Kidney glomerular epithelial cell (primary cell): ENCODE measurements at regions not wholly inside any gene's neighbourhood (a gene's known extent, or its start where the extent isn't known, plus 50 kb on each side); places are given as distances from the start of the nearest gene placed in this dataset.

ENCODE experiments used
- DNase-seq: peaks from one replicate; lab custom pipeline; 2025; lab: John Stamatoyannopoulos, UW

DNA sequence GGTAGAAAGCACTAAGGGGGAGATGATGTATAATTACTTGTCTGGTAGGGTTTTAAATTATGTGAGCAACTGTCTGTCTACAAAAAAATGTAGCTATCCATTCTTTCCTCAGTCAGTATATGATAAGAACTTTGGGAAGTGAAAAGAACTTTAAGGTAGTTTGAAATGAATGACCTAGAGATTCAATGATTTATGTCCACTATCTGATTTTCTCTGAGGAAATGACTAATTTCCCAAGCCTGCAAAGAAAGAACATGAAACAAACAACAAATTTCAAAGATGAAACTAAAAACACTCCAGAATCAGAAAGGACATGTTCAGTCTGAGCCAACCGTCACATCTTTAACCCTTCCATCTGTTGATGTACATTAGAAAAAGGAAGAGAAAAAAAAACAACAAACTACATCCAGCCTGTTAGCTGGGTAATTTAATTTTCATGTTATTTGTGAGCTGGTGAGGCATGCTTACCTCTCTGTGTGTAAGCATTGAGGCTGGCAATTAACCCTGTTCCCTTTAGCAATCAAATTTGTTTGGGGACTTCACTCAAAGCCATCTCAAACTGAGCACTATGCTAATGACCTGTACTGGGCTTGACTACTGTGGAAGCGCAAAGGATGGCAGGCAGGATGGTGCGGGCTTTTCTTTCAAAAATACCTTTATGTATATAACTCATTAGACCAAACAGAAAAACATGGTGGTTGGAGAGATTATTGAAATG lies 220.1 kb downstream of the TUSC7 start:
- DNase-seq = peak; percentile 43

GRCh38 chr3:116930786-116931185 lies 221.2 kb downstream of the TUSC7 start:
- no peak for DNase-seq

DNA sequence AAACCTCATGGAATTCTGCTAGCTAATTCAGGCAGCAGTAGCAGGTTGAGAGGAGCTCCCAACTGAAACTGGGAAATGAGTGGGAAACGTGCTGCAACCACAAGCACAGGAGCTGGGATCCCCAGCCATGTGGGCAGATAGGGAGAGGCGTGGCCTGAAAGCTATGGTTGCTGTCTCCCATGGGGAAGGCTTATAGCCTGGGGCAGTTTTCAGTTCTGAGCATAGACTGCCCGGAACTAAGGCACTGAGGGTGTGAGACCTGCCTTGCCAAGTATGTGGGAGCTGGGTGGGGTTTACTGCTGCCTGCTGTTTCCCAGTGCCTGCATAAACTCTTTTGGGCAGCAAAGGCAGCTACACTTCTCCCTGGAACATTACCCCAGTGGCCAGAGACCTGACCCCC lies 229.5 kb downstream of the TUSC7 start:
- no peak for DNase-seq

DNA sequence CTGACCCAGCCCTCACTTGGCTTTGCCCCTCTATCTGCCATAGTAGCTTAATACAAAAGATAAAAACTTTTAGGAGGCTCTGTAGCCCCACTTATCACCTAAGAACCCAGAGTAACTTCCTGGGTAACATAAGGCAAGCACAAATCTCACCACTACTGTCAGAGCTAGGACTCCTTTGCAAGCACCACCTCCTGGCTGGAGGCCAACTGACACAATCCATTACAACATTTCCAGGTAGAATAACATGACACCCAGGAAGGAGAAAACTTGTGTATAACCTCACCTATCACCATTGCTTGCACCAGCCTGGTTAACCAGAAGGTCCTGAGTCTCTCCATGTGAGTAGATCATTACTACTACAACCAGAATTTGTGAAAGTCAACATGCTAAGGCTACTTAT lies 230.0 kb downstream of the TUSC7 start:
- no peak for DNase-seq

DNA sequence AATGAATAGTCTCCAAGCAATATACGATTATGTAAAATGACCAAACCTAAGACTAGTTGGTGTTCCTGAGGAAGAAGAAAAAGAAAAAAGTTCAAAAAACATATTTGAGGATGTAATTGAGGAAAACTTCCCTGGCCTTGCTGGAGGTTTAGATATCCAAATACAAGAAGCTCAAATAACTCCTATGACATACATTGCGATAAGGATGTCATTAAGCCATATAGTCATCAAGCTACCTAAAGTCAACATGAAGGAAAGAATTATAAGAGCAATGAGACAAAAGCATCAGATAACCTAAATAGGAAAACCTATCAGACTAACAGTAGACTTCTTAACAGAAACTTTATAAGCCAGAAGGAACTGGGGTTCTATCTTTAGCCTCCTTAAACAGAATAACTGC lies 231.1 kb downstream of the TUSC7 start:
- DNase-seq = no peak

DNA sequence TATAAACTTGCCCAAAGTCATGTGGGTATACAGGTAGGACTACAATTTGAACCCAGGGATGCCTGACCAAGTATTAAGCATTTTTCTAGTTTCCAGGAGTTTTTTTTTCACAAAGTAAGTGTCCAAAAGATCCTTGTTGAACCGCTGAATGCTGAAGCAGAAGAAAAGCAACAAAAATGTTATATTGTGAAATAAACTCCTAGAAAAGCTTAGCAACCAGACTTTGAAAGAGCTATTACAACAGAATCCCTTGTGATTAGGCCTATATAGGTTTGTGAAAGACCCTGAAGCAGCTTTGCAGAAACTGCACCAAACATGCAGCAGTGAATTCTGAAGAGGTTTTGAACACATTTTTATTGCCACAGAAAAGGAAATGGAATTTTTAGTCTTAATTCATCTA lies 236.8 kb downstream of the TUSC7 start:
- no peak for DNase-seq

- DNase-seq = no peak
Observed at GRCh38 chr3:116947148-116947547, 237.6 kb downstream of the TUSC7 start.

- DNase-seq = no peak
Observed at GRCh38 chr3:116947809-116948208, 238.2 kb downstream of the TUSC7 start.

GRCh38 chr3:116950301-116951055 lies 240.9 kb downstream of the TUSC7 start:
- no peak for DNase-seq

DNA sequence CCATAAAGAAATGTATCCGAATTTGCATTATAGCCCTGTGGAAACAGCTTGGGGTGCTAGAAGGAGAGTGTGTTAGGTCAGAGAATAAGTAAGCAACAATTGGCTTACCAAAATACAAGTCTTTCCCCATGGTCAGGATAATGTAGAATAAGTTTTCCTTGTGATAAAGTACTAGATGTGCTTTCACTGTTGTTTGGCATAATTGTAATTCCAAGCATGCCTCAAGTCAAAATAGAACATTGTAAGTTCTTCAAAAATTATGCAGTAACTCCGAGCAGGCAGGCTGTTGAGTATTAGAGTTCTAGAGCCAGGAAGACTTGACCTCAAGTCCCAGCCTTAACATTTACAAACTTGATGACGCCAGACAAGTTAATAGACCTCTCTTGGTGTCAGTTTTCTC lies 242.0 kb downstream of the TUSC7 start:
- DNase-seq = no peak

- DNase-seq = no peak
Observed at GRCh38 chr3:116958291-116958690, 248.7 kb downstream of the TUSC7 start.

DNA sequence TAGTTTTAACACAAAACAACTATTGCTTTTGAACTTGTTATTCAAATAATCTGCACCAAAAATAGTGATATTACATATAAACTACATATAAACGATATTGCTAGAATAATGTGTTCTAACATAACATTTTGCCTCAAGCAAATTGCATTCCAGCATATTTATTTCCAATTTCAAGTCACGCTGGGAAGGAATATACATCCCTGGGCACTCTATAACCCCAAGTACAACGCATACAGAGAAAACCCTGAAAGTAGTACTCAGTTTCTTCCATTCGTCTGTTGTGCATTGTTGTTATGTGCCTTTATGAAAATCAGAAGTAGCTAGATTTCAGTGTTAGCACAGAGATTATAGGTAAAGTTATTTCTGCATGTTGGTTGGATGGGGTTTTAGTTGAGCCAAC lies 251.5 kb downstream of the TUSC7 start:
- no peak for DNase-seq

GRCh38 chr3:116963802-116964201 lies 254.2 kb downstream of the TUSC7 start:
- DNase-seq = no peak

- DNase-seq = no peak
Observed at GRCh38 chr3:116966649-116967048, 257.1 kb downstream of the TUSC7 start.

GRCh38 chr3:116969135-116969534 lies 259.6 kb downstream of the TUSC7 start:
- DNase-seq = no peak

- no peak for DNase-seq
Observed at GRCh38 chr3:116969646-116970045, 260.1 kb downstream of the TUSC7 start.

DNA sequence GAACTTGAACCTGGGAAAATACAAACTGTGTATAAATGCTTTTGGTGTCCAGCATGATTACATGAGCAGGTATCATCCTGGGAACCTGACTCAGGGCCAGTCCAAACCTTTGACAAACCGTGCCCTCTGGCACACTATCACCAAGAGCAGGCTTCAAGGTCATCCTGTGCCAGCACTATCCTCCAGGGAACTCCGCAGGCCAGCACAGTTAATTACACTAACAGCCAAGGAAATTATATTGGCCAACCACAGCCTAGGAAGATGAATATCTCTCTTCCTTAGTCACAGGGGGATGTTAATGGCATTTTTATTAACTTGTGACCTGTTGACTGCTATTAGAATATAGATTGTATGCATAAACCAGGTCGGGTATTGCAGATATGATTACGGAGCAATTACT lies 262.0 kb downstream of the TUSC7 start:
- DNase-seq = no peak

DNA sequence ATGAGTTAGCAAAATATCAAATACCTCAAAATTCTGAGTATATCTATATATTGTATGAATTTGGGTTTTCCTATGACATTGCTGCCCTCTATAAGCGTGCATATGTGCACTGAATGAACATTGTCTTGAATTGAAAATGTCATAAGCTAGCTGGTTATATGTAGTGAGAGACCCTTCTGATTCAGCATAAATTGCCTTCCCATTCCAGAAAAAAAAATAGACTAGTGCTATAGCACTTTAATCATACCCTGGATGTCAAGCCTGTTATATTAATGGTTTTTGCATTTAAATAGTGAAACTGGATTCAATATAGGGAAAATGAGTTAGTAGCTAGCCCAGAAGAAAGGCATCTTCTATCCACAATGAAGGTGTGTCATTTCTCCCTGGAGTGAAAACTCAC lies 265.1 kb downstream of the TUSC7 start:
- DNase-seq = no peak

DNA sequence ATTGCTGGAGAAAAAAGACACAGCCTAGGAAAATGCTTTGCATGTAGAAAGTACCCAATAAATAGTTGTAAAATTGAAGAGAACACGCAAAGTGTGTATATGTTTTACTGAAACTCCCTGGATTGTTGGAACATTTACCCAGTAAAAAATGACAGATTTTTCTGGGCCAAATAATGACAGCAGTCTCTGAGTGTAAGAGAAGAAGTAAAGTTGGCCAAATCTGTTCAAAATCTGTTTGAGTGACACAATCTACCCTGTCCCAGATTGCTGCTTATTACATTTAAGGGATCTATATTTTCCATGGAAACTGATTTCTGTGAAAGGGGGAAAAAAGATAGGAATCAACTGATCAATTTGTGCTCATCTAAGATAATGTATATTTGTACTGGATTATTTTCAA lies 267.9 kb downstream of the TUSC7 start:
- no peak for DNase-seq

- no peak for DNase-seq
Observed at GRCh38 chr3:116980099-116980498, 270.5 kb downstream of the TUSC7 start.

- no peak for DNase-seq
Observed at GRCh38 chr3:116981089-116981488, 271.5 kb downstream of the TUSC7 start.

DNA sequence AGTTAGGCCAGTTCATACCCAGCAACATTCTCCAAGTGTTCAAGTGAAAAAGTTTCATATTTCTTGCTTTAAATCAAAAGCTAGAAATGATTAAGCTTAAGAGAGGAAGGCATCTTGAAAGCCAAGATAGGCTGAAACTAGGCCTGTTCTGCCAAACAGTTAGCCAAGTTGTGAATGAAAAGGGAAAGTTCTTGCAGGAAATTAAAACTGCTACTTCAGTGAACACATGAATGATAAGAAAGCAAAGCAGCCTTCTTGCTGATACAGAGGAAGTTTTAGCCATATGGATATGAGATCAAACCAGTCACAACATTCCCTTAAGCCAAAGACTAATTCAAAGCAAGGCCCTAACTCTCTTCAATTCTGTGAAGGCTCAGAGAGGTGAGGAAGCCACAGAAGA lies 274.7 kb downstream of the TUSC7 start:
- DNase-seq = no peak

- no peak for DNase-seq
Observed at GRCh38 chr3:116994351-116994879, 284.8 kb downstream of the TUSC7 start.

GRCh38 chr3:117003501-117003900 lies 293.9 kb downstream of the TUSC7 start:
- DNase-seq = peak; percentile 14
